Left lobe of liver (tissue), 2 donors: ENCODE measurements at regions not wholly inside any gene's neighbourhood (a gene's known extent, or its start where the extent isn't known, plus 50 kb on each side); places are given as distances from the start of the nearest gene placed in this dataset.
A peak's percentile ranks its signal among the peaks of the same experiment; 100 is the strongest.
"Not testable (repeated sequence)": the region's sequence is repeated elsewhere in the genome, so short reads cannot be mapped to it uniquely, and the experiment has no call there.

Experiments
- ATAC-seq: fragments of 200-7000 bp; cut with Tn5 transposase; one replicate; pipeline ENCODE4 v1.9.1; 2020; ENCODE audit warnings: mild to moderate bottlenecking, moderate library complexity
- DNase-seq: peaks from one replicate; pipeline ENCODE4 v3.0.0-alpha.2; 2020; ENCODE audit warnings: low spot score
- donor health status: DM: no; HTN: no; CAD: no; lungs with moderate emphysema.
- donor health status: DM: no; HTN: yes; CAD: no.

DNA sequence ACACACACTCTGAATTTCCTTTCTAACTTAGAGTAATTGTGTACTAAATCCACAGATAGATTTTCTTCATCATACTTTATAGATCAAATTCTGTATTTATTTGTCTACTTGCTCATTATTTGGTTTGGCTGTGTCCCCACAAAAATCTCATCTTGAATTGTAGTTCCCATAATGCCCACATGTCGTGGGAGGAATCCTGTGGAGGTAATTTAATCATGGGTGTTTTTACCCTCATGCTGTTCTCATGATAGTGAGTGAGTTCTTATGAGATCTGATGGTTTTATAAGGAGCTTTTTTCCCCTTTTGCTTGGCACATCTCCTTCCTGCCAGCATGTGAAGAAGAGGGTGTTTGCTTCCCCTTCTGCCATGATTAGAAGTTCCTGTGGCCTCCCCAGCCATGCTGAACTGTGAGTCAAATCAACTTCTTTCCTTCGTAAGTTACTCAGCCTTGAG is 198.3 kb upstream of the TGFBR2 start:
- ATAC-seq = no peak

DNA sequence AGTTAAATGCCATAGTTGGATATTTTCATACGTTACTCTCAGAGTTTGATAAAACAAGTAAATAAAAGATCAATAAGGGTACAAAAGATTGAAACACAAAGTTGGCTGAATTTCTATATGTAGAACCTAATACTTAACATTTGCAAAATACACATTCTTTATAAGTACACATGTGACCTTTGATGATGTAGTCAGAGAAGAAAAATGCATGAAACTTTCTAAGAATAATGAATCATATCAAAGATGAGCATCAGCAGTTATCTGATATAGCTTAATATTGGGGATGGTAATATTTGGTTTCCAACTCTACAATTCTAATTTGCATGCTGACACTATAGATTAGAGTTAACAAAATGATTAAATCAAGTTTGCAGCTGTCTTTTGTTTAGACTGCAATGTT is 188.0 kb upstream of the TGFBR2 start:
- DNase-seq (no peak), ATAC-seq (no peak)

More for the DNA sequence above, 198.3 kb upstream of the TGFBR2 start:
- no peak for DNase-seq

DNA sequence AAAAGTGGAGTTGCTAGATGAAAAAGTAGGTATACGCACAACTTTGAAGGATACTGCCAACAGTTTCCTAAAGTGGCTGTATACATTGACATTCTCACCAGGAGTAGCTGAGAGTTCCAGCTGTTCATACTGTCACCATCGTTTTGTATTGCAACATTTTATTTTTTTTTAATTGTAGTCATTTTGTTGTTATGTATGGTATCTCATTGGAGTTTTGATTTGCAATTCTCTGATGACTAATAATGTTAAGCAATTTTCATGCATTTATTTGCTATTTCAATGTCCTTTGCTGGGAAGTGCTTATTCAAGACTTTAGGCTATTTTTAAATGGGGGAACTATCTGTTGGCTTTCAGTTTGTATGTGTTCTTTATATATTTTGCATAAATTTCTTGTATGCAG is 185.1 kb upstream of the TGFBR2 start:
- no peak for ATAC-seq

DNA sequence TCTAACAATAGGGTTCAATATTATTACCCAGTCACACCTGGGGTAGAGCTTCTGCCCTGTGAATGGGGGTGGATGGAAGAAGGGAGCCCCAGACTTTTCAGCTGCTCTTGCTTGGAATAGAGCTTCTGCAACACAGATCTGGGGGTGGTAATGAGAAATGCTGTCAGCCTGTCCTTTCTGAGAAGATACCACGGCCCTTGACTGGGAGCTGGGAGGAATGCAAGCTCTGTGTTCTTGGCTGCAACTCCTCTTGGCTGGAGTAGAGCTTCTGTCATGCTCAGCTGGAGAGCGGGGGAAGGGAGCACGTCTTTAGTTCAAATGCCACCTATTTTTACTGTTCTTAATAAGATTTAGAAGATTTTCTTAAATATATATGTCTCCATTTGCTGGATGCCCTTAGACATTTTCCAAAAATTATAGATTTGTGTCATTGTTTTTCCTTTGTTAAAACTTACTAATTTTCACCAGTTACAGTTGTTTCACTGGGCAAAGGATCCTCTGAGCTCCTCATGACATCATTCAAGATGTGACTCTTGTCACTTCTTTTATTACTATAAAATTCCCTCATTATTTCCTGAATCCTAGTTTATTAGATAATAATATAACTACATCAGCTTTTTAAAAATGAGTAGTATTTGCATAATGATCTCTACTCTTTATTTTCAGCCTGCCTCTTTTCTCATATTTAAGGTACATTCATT is 180.0 kb upstream of the TGFBR2 start:
- DNase-seq (no peak), ATAC-seq (peak; percentile 56)

More for the DNA sequence above, 185.1 kb upstream of the TGFBR2 start:
- DNase-seq = no peak

DNA sequence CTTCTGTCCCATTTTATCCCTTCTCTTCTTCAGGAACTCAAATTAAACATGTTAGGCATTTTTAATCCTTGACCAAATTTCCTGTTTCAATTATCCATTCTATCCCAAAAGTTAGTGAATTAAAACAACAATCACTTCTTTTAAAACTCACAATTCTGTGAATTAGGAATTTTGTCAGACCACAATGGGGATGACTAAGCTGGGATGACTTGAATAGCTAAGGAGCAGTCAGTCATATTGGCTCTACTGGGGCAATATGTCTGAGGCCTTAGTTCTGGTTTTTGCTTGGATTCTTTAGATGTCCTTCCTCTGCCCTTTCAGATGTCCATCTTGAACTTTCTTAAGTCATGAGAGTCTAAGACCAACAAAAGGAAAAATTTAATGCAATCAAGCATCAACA is 178.2 kb upstream of the TGFBR2 start:
- ATAC-seq (no peak), DNase-seq (no peak)

DNA sequence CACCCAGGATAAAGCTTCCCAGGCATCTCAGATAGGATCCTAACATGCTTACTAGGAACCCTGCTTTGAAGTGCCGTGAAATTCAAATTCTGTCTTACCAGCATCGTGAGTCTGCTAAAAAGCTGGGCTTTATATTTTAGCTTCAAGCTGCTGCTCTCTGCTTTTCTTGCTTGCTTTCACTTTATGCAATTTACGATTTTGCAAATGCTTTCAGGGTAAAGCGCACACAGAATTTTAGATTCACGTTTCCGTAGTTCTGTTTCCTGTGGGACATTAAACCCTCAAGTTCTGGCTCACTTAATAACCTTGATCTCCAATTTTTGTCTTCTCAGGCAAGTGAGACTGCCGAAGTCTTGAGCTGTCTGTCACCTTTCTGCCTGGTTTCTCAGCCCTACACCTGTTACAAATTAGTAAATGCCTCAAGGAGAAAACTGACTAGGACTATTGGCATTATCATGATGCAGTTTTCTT is 170.5 kb upstream of the TGFBR2 start:
- DNase-seq (no peak), ATAC-seq (no peak)

DNA sequence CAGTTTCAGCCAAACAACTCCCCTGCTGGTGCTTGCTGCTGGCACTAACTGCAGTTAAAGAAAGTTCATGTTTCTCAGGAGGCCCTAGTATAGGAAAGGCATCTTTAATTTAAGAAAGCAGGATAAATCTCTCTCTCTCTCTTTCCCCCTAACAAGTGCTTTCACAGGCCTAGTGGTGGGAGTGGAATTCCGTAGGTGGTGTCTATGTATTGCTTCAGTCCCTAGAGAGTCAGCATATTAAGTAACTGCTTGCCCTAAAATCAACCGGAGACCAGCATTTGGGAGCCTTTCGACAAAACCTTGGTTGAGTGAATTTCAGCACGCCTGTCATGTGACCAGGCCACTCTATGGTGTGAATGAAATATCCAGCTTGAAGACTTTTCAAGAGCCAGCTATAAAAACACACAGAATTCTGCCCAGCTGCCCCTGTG is 169.2 kb upstream of the TGFBR2 start:
- ATAC-seq (no peak), DNase-seq (no peak)

DNA sequence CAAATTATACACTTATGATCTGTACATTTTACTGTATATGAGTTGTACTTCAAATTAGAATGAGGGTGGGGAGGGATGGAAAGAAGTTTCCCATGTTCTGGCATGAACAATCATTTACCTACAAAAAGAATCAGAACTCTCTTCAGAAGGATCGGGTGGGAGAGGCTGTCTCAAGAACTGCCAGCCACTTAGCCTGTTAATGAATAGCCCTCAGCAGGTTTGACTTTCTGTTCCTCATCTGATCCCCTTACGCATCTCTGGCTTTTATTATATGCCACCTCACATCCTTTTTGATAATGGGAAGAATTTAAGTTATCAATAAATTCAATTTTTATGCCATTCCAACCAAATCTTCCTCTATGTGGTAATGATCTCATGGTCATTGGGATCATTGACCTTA is 168.3 kb upstream of the TGFBR2 start:
- DNase-seq = no peak
- no peak for ATAC-seq

DNA sequence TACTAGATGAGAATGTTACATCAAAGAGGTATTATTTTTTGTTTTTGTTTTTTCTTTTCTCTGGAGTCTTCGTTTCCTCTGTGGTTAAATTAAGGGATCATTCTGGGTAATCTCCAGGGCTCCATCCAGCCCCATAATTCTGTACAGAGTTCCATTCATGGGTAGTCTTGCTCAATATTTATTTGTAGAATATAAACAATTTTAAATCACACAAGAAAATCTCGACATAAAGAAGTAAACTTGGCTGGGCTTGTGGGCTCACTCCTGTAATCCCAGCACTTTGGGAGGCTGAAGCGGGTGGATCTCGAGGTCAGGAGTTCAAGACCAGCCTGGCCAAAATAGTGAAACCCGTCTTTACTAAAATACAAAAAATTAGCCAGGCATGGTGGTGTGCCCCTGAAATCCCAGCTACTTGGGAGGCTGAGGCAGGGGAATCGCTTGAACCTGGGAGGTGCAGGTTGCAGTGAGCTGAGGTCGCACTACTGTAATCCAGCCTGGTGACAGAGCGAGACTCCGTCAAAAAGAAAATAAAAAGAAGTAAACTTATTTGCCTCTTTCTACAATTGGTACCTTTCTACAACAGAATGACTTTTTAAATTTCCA is 166.8 kb upstream of the TGFBR2 start:
- ATAC-seq (no peak), DNase-seq (no peak)

DNA sequence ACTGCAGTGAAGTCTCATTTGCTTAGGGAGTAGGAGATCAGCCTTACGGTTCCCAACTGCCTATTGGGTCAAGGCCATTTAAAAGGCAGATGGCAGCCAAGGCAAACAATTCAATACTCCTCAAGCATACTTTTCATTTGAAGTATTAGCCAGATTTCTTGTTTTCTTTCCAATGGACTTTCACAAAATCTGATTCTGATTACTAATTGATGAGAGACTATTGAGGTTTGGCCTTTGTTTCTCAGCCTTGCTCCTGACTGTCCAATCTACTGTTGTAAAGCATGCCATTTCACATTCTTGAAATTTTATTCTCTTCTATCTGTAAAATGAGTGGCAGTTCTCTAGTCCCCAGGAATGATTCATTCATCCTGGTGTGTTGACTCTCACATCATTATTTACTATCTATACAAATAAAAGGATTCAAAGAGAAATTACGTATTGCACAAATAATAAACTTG is 166.2 kb upstream of the TGFBR2 start:
- ATAC-seq = peak; percentile 31
- no peak for DNase-seq

DNA sequence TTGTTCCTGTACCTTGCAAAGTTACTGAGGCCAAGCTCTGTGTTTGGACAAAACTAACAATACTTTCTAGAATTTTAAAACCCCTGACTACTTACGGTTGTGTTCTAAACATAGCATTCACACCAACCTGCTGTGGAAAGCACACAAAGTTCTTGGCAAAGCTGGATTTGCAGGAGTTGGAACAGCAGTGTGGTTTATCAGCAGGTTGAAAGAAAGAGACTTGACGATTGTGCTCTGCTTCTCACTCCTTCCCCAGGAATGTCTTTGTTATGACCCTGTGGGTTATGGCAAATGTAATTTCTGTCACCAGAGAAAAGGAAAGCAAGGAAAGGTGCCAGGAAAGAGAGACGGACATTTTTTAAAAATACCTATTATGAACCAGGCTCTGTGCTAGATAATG is 165.5 kb upstream of the TGFBR2 start:
- ATAC-seq (peak; percentile 80), DNase-seq (no peak)

DNA sequence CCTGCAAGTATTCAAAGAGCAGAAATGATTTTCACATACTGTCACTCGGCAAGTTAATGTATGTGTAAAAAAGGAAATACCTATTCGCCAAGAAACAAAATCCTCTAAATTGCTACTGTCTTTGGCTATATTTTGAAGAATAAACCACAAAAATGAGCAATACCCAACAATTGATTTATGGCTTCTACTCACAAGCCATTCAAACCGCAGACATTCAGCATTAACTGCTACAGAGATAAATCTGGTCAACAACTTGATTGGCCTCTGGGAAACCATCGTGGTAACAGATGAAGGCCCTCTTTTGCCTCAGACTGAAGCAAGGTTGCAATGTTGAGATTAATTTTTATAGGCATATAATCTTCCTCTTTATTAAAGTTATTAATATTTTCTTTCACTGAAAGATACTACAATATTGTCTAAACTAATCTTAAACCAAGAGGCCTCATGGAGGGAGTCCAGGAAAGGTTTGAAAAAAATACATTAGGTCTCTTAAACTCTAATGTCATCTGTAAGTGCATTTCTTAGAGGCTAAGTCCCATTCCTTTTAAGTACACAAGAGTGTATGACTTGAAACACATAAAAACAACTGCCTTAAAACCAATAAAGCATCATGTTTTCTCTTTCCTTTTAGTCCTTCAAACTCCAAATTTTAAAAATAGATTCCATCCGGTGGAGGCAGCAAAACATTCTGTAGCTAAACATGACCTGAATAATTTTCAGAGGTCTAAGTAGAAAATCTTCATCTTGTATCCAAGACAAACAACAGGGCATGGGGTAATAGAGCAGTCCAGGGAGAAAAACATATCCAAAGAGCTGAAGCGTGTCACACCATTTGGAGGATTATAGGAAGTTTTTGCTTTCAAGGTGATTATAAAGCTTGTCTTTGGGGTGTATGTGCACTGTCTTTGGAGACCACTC is 162.4 kb upstream of the TGFBR2 start:
- no peak for DNase-seq

DNA sequence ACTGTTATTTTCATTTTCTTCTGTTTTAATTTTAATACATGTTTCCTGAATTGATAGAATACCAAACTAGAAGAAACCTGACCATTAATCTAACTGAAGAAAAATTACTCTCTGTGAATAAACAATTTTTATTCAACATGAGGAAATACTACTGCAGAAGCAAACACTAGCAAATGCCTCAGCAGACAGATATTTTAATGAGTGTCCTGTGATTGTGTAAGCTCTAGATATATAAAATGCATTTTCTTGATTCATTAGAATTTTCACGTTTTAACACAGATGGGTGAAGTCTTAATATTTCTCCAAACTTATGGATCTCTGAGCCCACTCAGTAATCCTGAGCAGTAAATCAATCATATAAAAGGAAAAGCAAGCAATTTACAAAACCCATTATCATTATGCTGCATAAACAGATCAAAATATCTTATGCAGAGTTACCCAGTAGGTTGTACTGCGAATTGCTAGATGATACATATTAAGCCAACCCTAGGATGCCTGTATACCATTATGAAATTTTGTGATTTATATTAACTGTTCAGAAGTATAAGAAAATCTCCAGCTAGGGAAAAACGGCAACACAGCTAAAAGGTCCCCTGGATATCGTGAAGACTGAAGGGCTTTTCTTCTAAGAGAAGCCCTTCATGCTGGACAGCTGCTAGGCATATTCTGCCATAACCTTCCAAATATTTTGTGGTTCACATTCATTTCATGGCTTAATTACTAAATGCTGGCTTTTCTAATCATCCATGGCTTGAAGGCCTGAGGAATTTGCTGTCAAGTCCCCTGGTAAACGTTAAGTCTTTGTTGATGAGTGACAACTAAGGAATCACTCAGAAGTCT is 157.7 kb upstream of the TGFBR2 start:
- no peak for ATAC-seq

More for the DNA sequence above, 162.4 kb upstream of the TGFBR2 start:
- peak; percentile 69 for ATAC-seq

DNA sequence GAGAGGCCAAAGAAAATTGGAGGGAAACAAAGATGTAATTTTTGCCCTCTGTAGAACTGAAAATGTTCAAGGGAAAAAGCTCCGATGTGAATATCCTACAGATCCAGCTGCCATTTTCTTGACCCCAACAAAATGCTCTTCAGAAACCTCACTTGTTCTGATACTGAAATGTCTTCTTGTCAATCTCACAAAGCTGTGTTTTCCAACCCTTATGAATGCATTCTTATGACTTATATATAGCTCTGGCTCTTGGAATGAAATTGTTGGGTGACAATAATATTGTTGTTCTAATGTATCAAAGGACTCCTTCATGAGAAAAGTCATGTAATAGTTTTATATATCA is 157.1 kb upstream of the TGFBR2 start:
- ATAC-seq (no peak), DNase-seq (no peak)

More for the DNA sequence above, 157.7 kb upstream of the TGFBR2 start:
- DNase-seq = no peak

DNA sequence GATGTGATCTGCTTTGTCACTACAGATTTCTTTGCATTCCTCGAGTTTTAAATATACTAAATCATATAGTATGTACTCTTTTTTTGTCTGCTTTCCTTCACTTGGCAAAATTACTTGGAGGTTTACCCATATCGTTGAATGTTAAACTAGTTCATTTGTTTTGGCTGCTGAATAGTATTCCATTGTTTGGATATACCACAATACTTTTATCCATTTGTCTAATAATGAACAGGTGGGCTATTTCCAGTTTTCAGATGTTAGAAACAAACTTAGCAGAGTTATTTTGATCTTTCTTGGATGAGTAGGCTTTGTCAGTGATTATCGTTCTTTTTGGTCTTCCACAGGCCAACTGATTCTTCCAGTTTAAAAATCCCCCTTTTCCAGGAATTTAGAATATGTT is 154.0 kb upstream of the TGFBR2 start:
- DNase-seq (no peak), ATAC-seq (no peak)

DNA sequence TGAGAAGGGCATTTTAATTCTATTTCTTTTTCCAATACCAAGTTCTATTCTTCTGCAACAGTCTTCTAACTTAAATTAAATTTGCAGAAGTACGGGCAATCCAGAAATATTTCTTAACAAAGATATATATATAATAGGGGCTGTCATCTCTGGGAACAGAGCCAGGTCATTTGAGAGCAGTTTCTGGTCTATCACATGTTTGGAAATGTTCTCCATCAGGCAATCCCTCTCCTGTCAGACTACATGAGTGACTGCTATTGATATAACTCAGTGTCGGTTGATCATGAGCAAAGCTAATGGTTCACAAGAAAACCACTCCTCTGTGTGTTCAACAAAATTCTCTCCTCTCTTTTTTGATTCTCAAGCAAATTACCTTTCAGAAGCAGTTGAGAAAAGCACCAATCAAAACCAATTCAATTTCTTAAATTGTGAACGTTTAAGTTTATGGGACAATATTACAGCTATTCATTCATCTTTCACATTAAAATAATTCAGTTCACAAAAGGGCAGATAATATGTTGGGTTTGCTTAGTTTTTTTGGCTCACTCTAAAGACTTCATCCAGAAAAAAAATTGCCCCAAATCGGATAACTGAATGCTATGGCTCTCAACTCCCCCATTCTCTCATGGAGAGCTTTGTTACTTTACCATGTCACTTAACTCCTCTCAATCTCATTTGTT is 152.9 kb upstream of the TGFBR2 start:
- DNase-seq (no peak), ATAC-seq (no peak)

DNA sequence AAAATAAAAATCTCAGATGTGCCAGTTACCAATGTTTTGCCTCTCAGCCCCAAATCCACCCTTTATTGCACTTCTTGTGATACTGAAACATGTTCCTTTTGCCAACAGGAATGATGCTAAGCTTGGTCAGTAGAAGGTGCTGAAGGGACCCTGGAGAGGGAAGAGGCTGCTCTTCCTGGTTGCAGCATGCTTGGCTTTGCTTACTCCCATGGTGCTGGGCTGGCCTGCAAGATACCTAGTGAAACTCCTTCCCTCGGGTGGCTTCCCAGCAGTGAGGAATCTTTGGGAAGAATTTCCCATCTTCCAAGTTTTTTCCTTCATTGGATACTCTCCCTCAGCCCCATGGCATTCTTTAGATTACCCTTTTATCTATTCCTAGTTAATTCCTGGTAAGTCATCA is 151.8 kb upstream of the TGFBR2 start:
- ATAC-seq (no peak), DNase-seq (no peak)

DNA sequence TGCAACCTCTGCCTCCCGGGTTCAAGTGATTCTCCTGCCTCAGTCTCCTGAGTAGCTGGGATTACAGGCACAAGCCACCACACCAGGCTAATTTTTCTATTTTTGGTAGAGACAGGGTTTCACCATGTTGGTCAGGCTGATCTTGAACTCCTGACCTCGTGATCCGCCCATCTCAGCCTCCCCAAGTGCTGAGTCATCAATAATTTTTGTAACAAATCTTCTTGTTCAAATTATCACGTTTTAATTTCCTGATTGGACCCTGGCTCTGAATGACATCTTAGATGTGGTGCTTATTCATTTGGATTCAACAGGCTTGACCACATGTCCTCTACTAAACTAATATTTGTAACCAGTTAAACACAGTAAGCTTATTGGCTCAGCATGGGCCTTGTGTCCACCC is 151.3 kb upstream of the TGFBR2 start:
- DNase-seq, ATAC-seq: not testable (repeated sequence)

DNA sequence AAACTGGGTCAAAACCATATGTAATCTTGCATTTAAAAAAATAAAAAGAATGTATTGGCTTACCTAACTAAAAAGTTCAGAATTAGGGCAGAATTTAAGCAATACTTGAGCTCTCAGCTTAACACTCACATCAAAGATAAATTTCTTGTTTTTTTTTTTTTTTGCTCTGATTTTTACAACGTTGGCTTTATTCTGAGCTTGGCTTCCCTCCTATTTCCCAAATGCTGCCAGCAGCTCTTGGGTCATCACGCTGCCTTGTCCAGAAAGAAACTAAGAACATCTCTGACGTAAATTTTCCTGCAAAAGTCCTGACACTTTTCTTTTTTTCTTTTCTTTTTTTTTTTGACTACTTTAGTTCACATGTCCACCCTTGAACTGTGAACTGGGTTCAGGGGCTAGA is 150.6 kb upstream of the TGFBR2 start:
- DNase-seq = peak; percentile 65
- ATAC-seq = peak; percentile 70

DNA sequence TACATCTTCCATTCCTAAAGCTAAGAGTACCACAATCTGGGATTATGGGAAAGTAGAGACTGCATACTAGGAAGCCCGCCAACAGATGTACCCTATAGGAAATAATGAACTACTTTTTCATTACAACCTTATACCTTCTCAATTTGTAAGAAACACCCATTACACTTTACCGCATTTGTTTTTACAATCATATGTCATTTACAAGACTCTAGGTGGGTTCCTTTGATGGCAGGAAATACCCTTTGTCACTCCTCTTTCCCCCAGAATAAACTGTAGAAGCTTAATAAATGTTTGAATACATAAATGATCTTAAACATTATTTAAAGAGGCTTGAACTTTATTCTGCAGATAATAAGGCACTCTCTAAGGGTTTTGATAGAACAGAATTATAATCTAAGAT is 150.1 kb upstream of the TGFBR2 start:
- no peak for DNase-seq
- ATAC-seq = no peak
